ENCODE measurements at regions not wholly inside any gene's neighbourhood (a gene's known extent, or its start where the extent isn't known, plus 50 kb on each side); places are given as distances from the start of the nearest gene placed in this dataset.

DNA sequence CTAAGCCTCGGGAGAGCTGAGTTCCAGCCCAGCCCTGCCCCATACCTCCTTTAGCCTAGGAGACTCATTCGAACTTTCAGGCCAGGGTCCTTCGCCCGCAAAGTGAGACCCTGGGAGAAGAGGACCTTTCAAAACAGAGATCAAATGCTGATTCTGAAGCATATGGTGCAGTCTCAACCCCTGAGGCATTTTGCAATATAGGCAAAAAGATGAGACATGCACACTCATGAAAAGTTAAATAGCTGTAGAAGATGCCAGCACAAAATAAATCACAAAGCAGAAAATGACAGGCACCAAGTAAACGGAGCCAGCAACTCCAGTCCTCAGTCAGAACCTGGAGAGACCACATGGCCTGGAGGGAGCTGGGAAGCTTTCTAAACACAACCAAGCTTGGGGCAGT lies 542.7 kb upstream of the RAB6C start:
- TF ChIP-seq, protein P1, sequence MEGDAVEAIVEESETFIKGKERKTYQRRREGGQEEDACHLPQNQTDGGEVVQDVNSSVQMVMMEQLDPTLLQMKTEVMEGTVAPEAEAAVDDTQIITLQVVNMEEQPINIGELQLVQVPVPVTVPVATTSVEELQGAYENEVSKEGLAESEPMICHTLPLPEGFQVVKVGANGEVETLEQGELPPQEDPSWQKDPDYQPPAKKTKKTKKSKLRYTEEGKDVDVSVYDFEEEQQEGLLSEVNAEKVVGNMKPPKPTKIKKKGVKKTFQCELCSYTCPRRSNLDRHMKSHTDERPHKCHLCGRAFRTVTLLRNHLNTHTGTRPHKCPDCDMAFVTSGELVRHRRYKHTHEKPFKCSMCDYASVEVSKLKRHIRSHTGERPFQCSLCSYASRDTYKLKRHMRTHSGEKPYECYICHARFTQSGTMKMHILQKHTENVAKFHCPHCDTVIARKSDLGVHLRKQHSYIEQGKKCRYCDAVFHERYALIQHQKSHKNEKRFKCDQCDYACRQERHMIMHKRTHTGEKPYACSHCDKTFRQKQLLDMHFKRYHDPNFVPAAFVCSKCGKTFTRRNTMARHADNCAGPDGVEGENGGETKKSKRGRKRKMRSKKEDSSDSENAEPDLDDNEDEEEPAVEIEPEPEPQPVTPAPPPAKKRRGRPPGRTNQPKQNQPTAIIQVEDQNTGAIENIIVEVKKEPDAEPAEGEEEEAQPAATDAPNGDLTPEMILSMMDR (conservative IDR thresholded peaks at IDR 0.05; ENCODE audit: low read depth, low read length): no peak
- no peak for TF ChIP-seq EZH2 (IDR thresholded peaks at IDR 0.05; ENCODE audit: borderline replicate concordance, low read depth, low read length, poor library complexity, severe bottlenecking)

All from A673 (cell line).